H9 (cell line): ENCODE measurements at regions not wholly inside any gene's neighbourhood (a gene's known extent, or its start where the extent isn't known, plus 50 kb on each side); places are given as distances from the start of the nearest gene placed in this dataset.
"Not testable (repeated sequence)": the region's sequence is repeated elsewhere in the genome, so short reads cannot be mapped to it uniquely, and the experiment has no call there.

Experiments used
- DNase-seq: peaks from one replicate; pipeline ENCODE4 v3.0.0-alpha.2; 2017
- H2AFZ ChIP-seq: one replicate; pipeline ENCODE4 v1.6.1; 2013; ENCODE audit warnings: mild to moderate bottlenecking, low read length, control low read depth, moderate library complexity
- H2AK5ac ChIP-seq: 2 replicates; pipeline ENCODE4 v1.6.1; 2013; ENCODE audit warnings: low read length, control low read depth, mixed read lengths; ENCODE audit not compliant: insufficient read length
- H2BK120ac ChIP-seq: one replicate; pipeline ENCODE4 v1.6.1; 2013; ENCODE audit warnings: low read depth, mild to moderate bottlenecking, low read length, control low read depth, inconsistent platforms; ENCODE audit not compliant: poor library complexity, severe bottlenecking
- H2BK12ac ChIP-seq: 2 replicates; pipeline ENCODE4 v1.6.1; 2013; ENCODE audit warnings: low read length, control low read depth, mixed read lengths, low read depth; ENCODE audit not compliant: insufficient read length
- H2BK15ac ChIP-seq: 2 replicates; pipeline ENCODE4 v1.6.1; 2013; ENCODE audit warnings: low read depth, low read length, control low read depth
- H2BK20ac ChIP-seq: one replicate; pipeline ENCODE4 v1.6.1; 2013; ENCODE audit warnings: low read depth, mild to moderate bottlenecking, low read length, control low read depth, inconsistent platforms; ENCODE audit not compliant: poor library complexity, severe bottlenecking
- H2BK5ac ChIP-seq: 2 replicates; pipeline ENCODE4 v1.6.1; 2013; ENCODE audit warnings: low read length, control low read depth, mixed read lengths; ENCODE audit not compliant: insufficient read length
- H3K14ac ChIP-seq: 2 replicates; pipeline ENCODE4 v1.6.1; 2013; ENCODE audit warnings: low read length, control low read depth; ENCODE audit not compliant: insufficient read depth
- H3K18ac ChIP-seq: 2 replicates; pipeline ENCODE4 v1.6.1; 2013; ENCODE audit warnings: low read depth, mild to moderate bottlenecking, mixed read lengths, low read length, control low read depth; ENCODE audit not compliant: insufficient read length
- H3K23ac ChIP-seq: 2 replicates; pipeline ENCODE4 v1.6.1; 2013; ENCODE audit warnings: low read length, control low read depth, mixed read lengths, low read depth; ENCODE audit not compliant: insufficient read length
- H3K23me2 ChIP-seq: 2 replicates; pipeline ENCODE4 v1.6.1; 2013; ENCODE audit warnings: low read depth, mild to moderate bottlenecking, mixed read lengths, low read length, control low read depth; ENCODE audit not compliant: insufficient read length, poor library complexity, severe bottlenecking
- H3K27ac ChIP-seq: 2 replicates; pipeline ENCODE4 v1.5.1; 2013; ENCODE audit warnings: low read length, control low read depth, mixed read lengths, low read depth; ENCODE audit not compliant: insufficient read length
- H3K27me3 ChIP-seq: 2 replicates; pipeline ENCODE4 v1.6.1; 2013; ENCODE audit warnings: low read length, control low read depth, inconsistent platforms; ENCODE audit not compliant: insufficient read depth
- H3K4ac ChIP-seq: 2 replicates; pipeline ENCODE4 v1.6.1; 2013; ENCODE audit warnings: low read depth, mild to moderate bottlenecking, control low read depth, inconsistent platforms, low read length, moderate library complexity
- H3K4me1 ChIP-seq: 2 replicates; pipeline ENCODE4 v1.6.1; 2013; ENCODE audit warnings: low read length, control low read depth, inconsistent platforms; ENCODE audit not compliant: insufficient read depth
- H3K4me2 ChIP-seq: 2 replicates; pipeline ENCODE4 v1.6.1; 2013; ENCODE audit warnings: low read length, control low read depth, mixed read lengths; ENCODE audit not compliant: insufficient read length, insufficient read depth
- H3K56ac ChIP-seq: 2 replicates; pipeline ENCODE4 v1.6.1; 2013; ENCODE audit warnings: low read depth, mild to moderate bottlenecking, mixed read lengths, low read length, control low read depth; ENCODE audit not compliant: insufficient read length
- H3K79me1 ChIP-seq: 2 replicates; pipeline ENCODE4 v1.6.1; 2013; ENCODE audit warnings: low read depth, mild to moderate bottlenecking, moderate library complexity, low read length, control low read depth, inconsistent platforms; ENCODE audit not compliant: insufficient read depth, poor library complexity, severe bottlenecking
- H3K79me2 ChIP-seq: 2 replicates; pipeline ENCODE4 v1.6.1; 2013; ENCODE audit warnings: low read length, control low read depth, inconsistent platforms; ENCODE audit not compliant: insufficient read depth
- H3K9ac ChIP-seq: 2 replicates; pipeline ENCODE4 v1.6.1; 2013; ENCODE audit warnings: low read length, control low read depth, mixed read lengths; ENCODE audit not compliant: insufficient read length; ENCODE audit errors: extremely low read depth
- H3K9me3 ChIP-seq: one replicate; pipeline ENCODE4 v1.6.1; 2013; ENCODE audit warnings: low read depth, low read length, inconsistent platforms; ENCODE audit not compliant: control insufficient read depth
- H3T11ph ChIP-seq: one replicate; pipeline ENCODE4 v1.6.1; 2013; ENCODE audit warnings: mild to moderate bottlenecking, low read length, control low read depth, inconsistent platforms
- H4K20me1 ChIP-seq: one replicate; pipeline ENCODE4 v1.6.1; 2013; ENCODE audit not compliant: control insufficient read depth, insufficient read length, insufficient read depth
- H4K5ac ChIP-seq: 2 replicates; pipeline ENCODE4 v1.6.1; 2013; ENCODE audit warnings: low read depth, mild to moderate bottlenecking, mixed read lengths, low read length, control low read depth; ENCODE audit not compliant: insufficient read length
- H4K8ac ChIP-seq: replicated peaks from 2 replicates; pipeline ENCODE4 v1.6.1; 2013; ENCODE audit warnings: low read length, control low read depth, mixed read lengths, low read depth; ENCODE audit not compliant: insufficient read length
- H4K91ac ChIP-seq: 2 replicates; pipeline ENCODE4 v1.6.1; 2013; ENCODE audit warnings: low read depth, mild to moderate bottlenecking, moderate library complexity, mixed read lengths, low read length, control low read depth; ENCODE audit not compliant: insufficient read length
- H3K27ac Mint-ChIP-seq, 3 experiments: 2 replicates in 2 of 3; 3 replicates in 1 of 3; pipeline ENCODE4 v1.8.0; 2020 to 2021; ENCODE audit warnings: mixed read lengths in 3 of 3, mild to moderate bottlenecking in 1 of 3, moderate library complexity in 1 of 3
- H3K27me3 Mint-ChIP-seq: 2 replicates; pipeline ENCODE4 v1.8.0; 2021; ENCODE audit warnings: low read depth, mild to moderate bottlenecking, moderate library complexity, mixed read lengths
- H3K36me3 Mint-ChIP-seq, 3 experiments: 2 replicates in 2 of 3; 3 replicates in 1 of 3; pipeline ENCODE4 v1.8.0; 2020 to 2021; ENCODE audit warnings: low read depth in 3 of 3, mixed read lengths in 3 of 3; ENCODE audit not compliant: insufficient read depth in 1 of 3
- H3K4me1 Mint-ChIP-seq, 2 experiments: 2 replicates each; pipeline ENCODE4 v1.8.0; 2020; ENCODE audit warnings: mixed read lengths in 2 of 2
- H3K4me3 Mint-ChIP-seq, 2 experiments: 2 replicates in 1 of 2; 3 replicates in 1 of 2; pipeline ENCODE4 v1.8.0; 2020 to 2021; ENCODE audit warnings: mild to moderate bottlenecking in 2 of 2, mixed read lengths in 2 of 2, moderate library complexity in 1 of 2
- H3K9me3 Mint-ChIP-seq, 2 experiments: 2 replicates in 1 of 2; 3 replicates in 1 of 2; pipeline ENCODE4 v1.8.0; 2020; ENCODE audit warnings: mild to moderate bottlenecking in 2 of 2, mixed read lengths in 2 of 2, moderate library complexity in 1 of 2
- WGBS: extraction: QIAGEN DNeasy Blood & Tissue Kit; methylation state at CpG from one replicate; pipeline ENCODE4 v1.1.7; 2013; ENCODE audit warnings: missing lambda C conversion rate, low lambda C conversion rate, mixed read lengths; ENCODE audit not compliant: insufficient read length; ENCODE audit errors: extremely low coverage; 5-methylcytosine and 5-hydroxymethylcytosine counted together
- TF ChIP-seq, protein P1 (sequence below): fragments of 200-600 bp; sonication (generic); conservative IDR thresholded peaks from 3 replicates; pipeline ENCODE4 v1.8.0; 2021; ENCODE audit warnings: antibody characterized with exemption, mild to moderate bottlenecking

DNA sequence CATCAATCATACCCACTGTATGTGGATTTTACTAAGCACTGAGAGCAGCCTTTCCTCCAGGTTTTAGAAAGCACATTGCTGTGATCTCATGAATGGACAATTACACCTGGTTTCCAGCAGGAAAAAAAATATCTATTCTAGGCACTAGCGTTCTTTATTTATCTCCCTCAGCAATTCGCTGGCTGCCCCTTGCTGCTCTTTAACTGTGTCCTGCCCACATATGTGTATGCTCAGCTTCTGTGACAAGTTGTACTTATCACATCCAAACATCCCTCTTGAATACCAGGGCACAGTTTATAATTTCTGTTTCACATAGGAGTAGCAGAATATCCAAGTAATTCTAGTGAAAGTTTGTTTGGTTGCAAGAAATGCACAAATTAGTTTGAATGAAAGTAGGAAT is 146.8 kb downstream of the USP46 start:
- Histone ChIP-seq H3K9me3 (no peaks in the 10 kb centered on the region), H3K27me3 (no peaks in the 10 kb centered on the region), H4K91ac (no peak overlapping the region), H3K79me2 (no peaks in the 10 kb centered on the region), H2AK5ac (no peak overlapping the region), H3K23me2 (no peaks in the 10 kb centered on the region), H3T11ph (no peak overlapping the region), H3K79me1 (no peaks in the 10 kb centered on the region), H2BK5ac (no peak overlapping the region), H2AFZ (no peak overlapping the region), H4K20me1 (no peaks in the 10 kb centered on the region), H3K27ac (no peak overlapping the region), H3K4ac (no peak overlapping the region), H2BK15ac (no peak overlapping the region), H3K23ac (no peak overlapping the region), H3K14ac (no peak overlapping the region), H2BK20ac (no peak overlapping the region), H3K9ac (no peak overlapping the region), H2BK120ac (no peak overlapping the region), H3K4me1 (no peaks in the 10 kb centered on the region), H2BK12ac (no peak overlapping the region), H3K4me2 (no peak overlapping the region), H4K8ac (no peak overlapping the region), H4K5ac (no peak overlapping the region), H3K56ac (no peak overlapping the region), H3K18ac (no peak overlapping the region)
- Mint-ChIP-seq H3K27ac (no peak overlapping the region), H3K36me3 (peaks cover 0 to 2% (median 0%) of the 10 kb centered on the region in 3 experiments; a peak in 1 of 7 replicates), H3K4me3 (no peak overlapping the region), H3K9me3 (peaks cover 9 to 11% of the 10 kb centered on the region in 2 experiments), H3K4me1 (no peaks in the 10 kb centered on the region), H3K27me3 (no peaks in the 10 kb centered on the region; the same call in 1 of the 2 replicates)
- TF ChIP-seq, protein P1, sequence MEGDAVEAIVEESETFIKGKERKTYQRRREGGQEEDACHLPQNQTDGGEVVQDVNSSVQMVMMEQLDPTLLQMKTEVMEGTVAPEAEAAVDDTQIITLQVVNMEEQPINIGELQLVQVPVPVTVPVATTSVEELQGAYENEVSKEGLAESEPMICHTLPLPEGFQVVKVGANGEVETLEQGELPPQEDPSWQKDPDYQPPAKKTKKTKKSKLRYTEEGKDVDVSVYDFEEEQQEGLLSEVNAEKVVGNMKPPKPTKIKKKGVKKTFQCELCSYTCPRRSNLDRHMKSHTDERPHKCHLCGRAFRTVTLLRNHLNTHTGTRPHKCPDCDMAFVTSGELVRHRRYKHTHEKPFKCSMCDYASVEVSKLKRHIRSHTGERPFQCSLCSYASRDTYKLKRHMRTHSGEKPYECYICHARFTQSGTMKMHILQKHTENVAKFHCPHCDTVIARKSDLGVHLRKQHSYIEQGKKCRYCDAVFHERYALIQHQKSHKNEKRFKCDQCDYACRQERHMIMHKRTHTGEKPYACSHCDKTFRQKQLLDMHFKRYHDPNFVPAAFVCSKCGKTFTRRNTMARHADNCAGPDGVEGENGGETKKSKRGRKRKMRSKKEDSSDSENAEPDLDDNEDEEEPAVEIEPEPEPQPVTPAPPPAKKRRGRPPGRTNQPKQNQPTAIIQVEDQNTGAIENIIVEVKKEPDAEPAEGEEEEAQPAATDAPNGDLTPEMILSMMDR: no peak
- WGBS: no CpG with 5 or more reads among the region's 2 CpGs
- DNase-seq: no peak

DNA sequence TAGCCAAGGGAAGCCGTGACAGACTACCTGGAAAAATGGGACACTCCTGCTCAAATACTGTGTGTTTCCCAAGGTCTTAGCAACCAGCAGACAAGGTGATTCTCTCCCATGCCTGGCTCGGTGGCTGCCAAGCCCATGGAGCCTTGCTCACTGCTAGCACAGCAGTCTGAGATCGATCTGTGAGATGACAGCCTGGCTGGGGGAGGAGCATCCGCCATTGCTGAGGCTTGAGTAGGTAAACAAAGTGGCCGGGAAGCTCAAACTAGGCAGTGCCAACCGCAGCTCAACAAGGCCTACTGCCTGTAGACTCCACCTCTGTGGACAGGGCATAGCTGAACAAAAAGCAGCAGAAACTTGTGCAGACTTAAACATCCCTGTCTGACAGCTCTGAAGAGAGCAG is 137.0 kb downstream of the USP46 start:
- not testable (repeated sequence) for H3K9me3 Mint-ChIP-seq, H3K36me3 Mint-ChIP-seq, H3K14ac ChIP-seq, H3K23ac ChIP-seq, H4K20me1 ChIP-seq, H2BK120ac ChIP-seq, H3T11ph ChIP-seq, H3K56ac ChIP-seq, H2AFZ ChIP-seq, H3K4ac ChIP-seq, H3K4me2 ChIP-seq, H4K5ac ChIP-seq, H3K18ac ChIP-seq, DNase-seq, H2BK12ac ChIP-seq, H3K9ac ChIP-seq, H2BK15ac ChIP-seq, H3K4me1 ChIP-seq, H2AK5ac ChIP-seq, H3K27me3 ChIP-seq, H4K91ac ChIP-seq, H3K27ac Mint-ChIP-seq, H3K79me2 ChIP-seq, H2BK20ac ChIP-seq, H3K79me1 ChIP-seq, H3K4me3 Mint-ChIP-seq, H2BK5ac ChIP-seq, H3K9me3 ChIP-seq, H3K23me2 ChIP-seq, H4K8ac ChIP-seq, H3K4me1 Mint-ChIP-seq, H3K27ac ChIP-seq, H3K27me3 Mint-ChIP-seq
- WGBS: no CpG with 5 or more reads among the region's 6 CpGs
